ENCODE measurements at regions not wholly inside any gene's neighbourhood (a gene's known extent, or its start where the extent isn't known, plus 50 kb on each side); places are given as distances from the start of the nearest gene placed in this dataset.

- DNase-seq (ENCODE audit: low spot score), result no peak
- no peaks in the 10 kb centered on the region for H3K36me3 ChIP-seq (ENCODE audit: low read depth)
- no peaks in the 10 kb centered on the region for H3K27me3 ChIP-seq (ENCODE audit: insufficient read depth, poor library complexity, severe bottlenecking)
- no peaks in the 10 kb centered on the region for H3K4me1 ChIP-seq (ENCODE audit: insufficient read depth, poor library complexity, severe bottlenecking)
- no peak for ATAC-seq (ENCODE audit: low read depth)
- H3K4me3 ChIP-seq (ENCODE audit: severe bottlenecking), result no peak overlapping the region
- H3K9me3 ChIP-seq (ENCODE audit: severe bottlenecking), result no peaks in the 10 kb centered on the region
- H3K27ac ChIP-seq (ENCODE audit: poor library complexity, severe bottlenecking), result no peak overlapping the region
- TF ChIP-seq CTCF (IDR thresholded peaks at IDR 0.05; ENCODE audit: poor library complexity, severe bottlenecking), result no peak
Observed at GRCh38 chr19:28680111-28680510, 532.8 kb downstream of the UQCRFS1 start.

- DNase-seq (ENCODE audit: low spot score) (no peak), ATAC-seq (ENCODE audit: low read depth) (no peak)
- H3K27me3 ChIP-seq (ENCODE audit: insufficient read depth, poor library complexity, severe bottlenecking), result no peaks in the 10 kb centered on the region
- TF ChIP-seq CTCF (IDR thresholded peaks at IDR 0.05; ENCODE audit: poor library complexity, severe bottlenecking), result no peak
- H3K4me3 ChIP-seq (ENCODE audit: severe bottlenecking), result no peak overlapping the region
- H3K27ac ChIP-seq (ENCODE audit: poor library complexity, severe bottlenecking), result no peak overlapping the region
- H3K36me3 ChIP-seq (ENCODE audit: low read depth), result no peaks in the 10 kb centered on the region
- H3K9me3 ChIP-seq (ENCODE audit: severe bottlenecking), result peaks cover 10% of the 10 kb centered on the region
- no peaks in the 10 kb centered on the region for H3K4me1 ChIP-seq (ENCODE audit: insufficient read depth, poor library complexity, severe bottlenecking)
Observed at GRCh38 chr19:28670836-28671235, 542.1 kb downstream of the UQCRFS1 start.

- no peaks in the 10 kb centered on the region for H3K36me3 ChIP-seq (ENCODE audit: low read depth)
- ATAC-seq (ENCODE audit: low read depth), result no peak
- H3K4me3 ChIP-seq (ENCODE audit: severe bottlenecking), result no peak overlapping the region
- H3K27ac ChIP-seq (ENCODE audit: poor library complexity, severe bottlenecking), result no peak overlapping the region
- H3K9me3 ChIP-seq (ENCODE audit: severe bottlenecking), result peaks cover 10% of the 10 kb centered on the region
- no peak for TF ChIP-seq CTCF (IDR thresholded peaks at IDR 0.05; ENCODE audit: poor library complexity, severe bottlenecking)
- no peak for DNase-seq (ENCODE audit: low spot score)
- H3K4me1 ChIP-seq (ENCODE audit: insufficient read depth, poor library complexity, severe bottlenecking), result no peaks in the 10 kb centered on the region
- H3K27me3 ChIP-seq (ENCODE audit: insufficient read depth, poor library complexity, severe bottlenecking), result no peaks in the 10 kb centered on the region
Observed at GRCh38 chr19:28669804-28670203, 543.1 kb downstream of the UQCRFS1 start.

- Histone ChIP-seq H3K4me1 (ENCODE audit: insufficient read depth, poor library complexity, severe bottlenecking) (no peaks in the 10 kb centered on the region), H3K4me3 (ENCODE audit: severe bottlenecking) (no peak overlapping the region), H3K36me3 (ENCODE audit: low read depth) (no peaks in the 10 kb centered on the region), H3K27ac (ENCODE audit: poor library complexity, severe bottlenecking) (no peak overlapping the region), H3K27me3 (ENCODE audit: insufficient read depth, poor library complexity, severe bottlenecking) (no peaks in the 10 kb centered on the region), H3K9me3 (ENCODE audit: severe bottlenecking) (peaks cover 12% of the 10 kb centered on the region)
- no peak for TF ChIP-seq CTCF (IDR thresholded peaks at IDR 0.05; ENCODE audit: poor library complexity, severe bottlenecking)
- DNase-seq (ENCODE audit: low spot score), result no peak
- no peak for ATAC-seq (ENCODE audit: low read depth)
Observed at GRCh38 chr19:28667348-28667977, 545.5 kb downstream of the UQCRFS1 start.

- Histone ChIP-seq H3K9me3 (ENCODE audit: severe bottlenecking) (peaks cover 12% of the 10 kb centered on the region), H3K36me3 (ENCODE audit: low read depth) (no peaks in the 10 kb centered on the region), H3K4me1 (ENCODE audit: insufficient read depth, poor library complexity, severe bottlenecking) (no peaks in the 10 kb centered on the region), H3K27me3 (ENCODE audit: insufficient read depth, poor library complexity, severe bottlenecking) (no peaks in the 10 kb centered on the region), H3K4me3 (ENCODE audit: severe bottlenecking) (no peak overlapping the region), H3K27ac (ENCODE audit: poor library complexity, severe bottlenecking) (no peak overlapping the region)
- no peak for DNase-seq (ENCODE audit: low spot score)
- no peak for TF ChIP-seq CTCF (IDR thresholded peaks at IDR 0.05; ENCODE audit: poor library complexity, severe bottlenecking)
- no peak for ATAC-seq (ENCODE audit: low read depth)
Observed at GRCh38 chr19:28665748-28666147, 547.2 kb downstream of the UQCRFS1 start.
